ENCODE measurements at regions not wholly inside any gene's neighbourhood (a gene's known extent, or its start where the extent isn't known, plus 50 kb on each side); places are given as distances from the start of the nearest gene placed in this dataset.
A peak's percentile ranks its signal among the peaks of the same experiment; 100 is the strongest.

GRCh38 chr1:30248774-30249173, 474.6 kb downstream of the MATN1 start:
- Histone ChIP-seq H3K9ac (no peak overlapping the region), H3K4me2 (no peak overlapping the region), H3K36me3 (no peaks in the 10 kb centered on the region), H3F3A (ENCODE audit: low read depth) (peaks cover 10% of the 10 kb centered on the region), H3K4me3 (no peak overlapping the region), H2AFZ (replicated peaks) (no peak overlapping the region), H3K27me3 (peaks cover 2% of the 10 kb centered on the region), H3K27ac (no peak overlapping the region), H3K9me3 (ENCODE audit: low read depth) (no peaks in the 10 kb centered on the region), H3K4me1 (peaks cover 31% of the 10 kb centered on the region), H3K79me2 (ENCODE audit: low read depth) (no peaks in the 10 kb centered on the region), H4K20me1 (ENCODE audit: low read depth) (no peaks in the 10 kb centered on the region)
- no peak for TF ChIP-seq CTCF (IDR thresholded peaks at IDR 0.05)
- TF ChIP-seq EZH2phosphoT487 (IDR thresholded peaks at IDR 0.05), result no peak
- no peak for TF ChIP-seq EZH2 (IDR thresholded peaks at IDR 0.05)
- no peak overlapping the region for H3K27ac Mint-ChIP-seq
- peaks cover 30% of the 10 kb centered on the region for H3K4me1 Mint-ChIP-seq
- H3K27me3 Mint-ChIP-seq (ENCODE audit: insufficient read depth, low read depth), result peaks cover 12% of the 10 kb centered on the region
- H3K9me3 Mint-ChIP-seq, result no peaks in the 10 kb centered on the region
- no peak for DNase-seq (ENCODE audit: low spot score)
- no peaks in the 10 kb centered on the region for H3K36me3 Mint-ChIP-seq
- no peak overlapping the region for H3K4me3 Mint-ChIP-seq

GRCh38 chr1:30248373-30248772, 475.0 kb downstream of the MATN1 start:
- H4K20me1 ChIP-seq (ENCODE audit: low read depth), result no peaks in the 10 kb centered on the region
- no peaks in the 10 kb centered on the region for H3K36me3 ChIP-seq
- peaks cover 34% of the 10 kb centered on the region for H3K4me1 ChIP-seq
- no peaks in the 10 kb centered on the region for H3K9me3 ChIP-seq (ENCODE audit: low read depth)
- H3K36me3 Mint-ChIP-seq, result no peaks in the 10 kb centered on the region
- no peaks in the 10 kb centered on the region for H3K9me3 Mint-ChIP-seq
- H3K27ac ChIP-seq, result no peak overlapping the region
- no peak overlapping the region for H3K4me3 ChIP-seq
- DNase-seq (ENCODE audit: low spot score), result no peak
- no peak for TF ChIP-seq EZH2 (IDR thresholded peaks at IDR 0.05)
- no peak overlapping the region for H3K4me2 ChIP-seq
- H2AFZ ChIP-seq (replicated peaks), result no peak overlapping the region
- peaks cover 12% of the 10 kb centered on the region for H3K27me3 Mint-ChIP-seq (ENCODE audit: insufficient read depth, low read depth)
- peaks cover 28% of the 10 kb centered on the region for H3K4me1 Mint-ChIP-seq
- no peaks in the 10 kb centered on the region for H3K79me2 ChIP-seq (ENCODE audit: low read depth)
- no peak overlapping the region for H3K9ac ChIP-seq
- H3K27me3 ChIP-seq, result peaks cover 6% of the 10 kb centered on the region
- H3F3A ChIP-seq (ENCODE audit: low read depth), result peaks cover 11% of the 10 kb centered on the region
- H3K27ac Mint-ChIP-seq, result no peak overlapping the region
- peak overlapping the region; percentile 9 for H3K4me3 Mint-ChIP-seq

- no peak for TF ChIP-seq EZH2 (IDR thresholded peaks at IDR 0.05)
- TF ChIP-seq CTCF (IDR thresholded peaks at IDR 0.05), result no peak
- no peak for TF ChIP-seq EZH2phosphoT487 (IDR thresholded peaks at IDR 0.05)
- Mint-ChIP-seq H3K27ac (no peak overlapping the region), H3K27me3 (ENCODE audit: insufficient read depth, low read depth) (peaks cover 15% of the 10 kb centered on the region)
Observed at GRCh38 chr1:30244801-30245200, 478.6 kb downstream of the MATN1 start.

GRCh38 chr1:30242722-30243457, 480.5 kb downstream of the MATN1 start:
- H3K27me3 ChIP-seq, result peaks cover 6% of the 10 kb centered on the region
- H3K9me3 ChIP-seq (ENCODE audit: low read depth), result no peaks in the 10 kb centered on the region
- H3K4me1 ChIP-seq, result peaks cover 30% of the 10 kb centered on the region
- peak overlapping the region; percentile 23 for H3K4me2 ChIP-seq
- H2AFZ ChIP-seq (replicated peaks), result no peak overlapping the region
- DNase-seq (ENCODE audit: low spot score), result no peak
- H3K79me2 ChIP-seq (ENCODE audit: low read depth), result no peaks in the 10 kb centered on the region
- no peaks in the 10 kb centered on the region for H3K9me3 Mint-ChIP-seq
- no peak overlapping the region for H3K9ac ChIP-seq
- peaks cover 24% of the 10 kb centered on the region for H3K4me1 Mint-ChIP-seq
- no peaks in the 10 kb centered on the region for H3K36me3 Mint-ChIP-seq
- H3K4me3 Mint-ChIP-seq, result no peak overlapping the region
- H3K27me3 Mint-ChIP-seq (ENCODE audit: insufficient read depth, low read depth), result peaks cover 9% of the 10 kb centered on the region
- no peak overlapping the region for H3K27ac ChIP-seq
- H3K27ac Mint-ChIP-seq, result no peak overlapping the region
- no peak overlapping the region for H3K4me3 ChIP-seq
- peaks cover 14% of the 10 kb centered on the region for H3F3A ChIP-seq (ENCODE audit: low read depth)
- H3K36me3 ChIP-seq, result no peaks in the 10 kb centered on the region
- no peaks in the 10 kb centered on the region for H4K20me1 ChIP-seq (ENCODE audit: low read depth)
- TF ChIP-seq CTCF (IDR thresholded peaks at IDR 0.05) (no peak), EZH2phosphoT487 (IDR thresholded peaks at IDR 0.05) (no peak)

More at GRCh38 chr1:30244801-30245200, 478.6 kb downstream of the MATN1 start:
- H3K27ac ChIP-seq, result no peak overlapping the region
- DNase-seq (ENCODE audit: low spot score), result no peak
- H3K4me2 ChIP-seq, result no peak overlapping the region
- H3K27me3 ChIP-seq, result peaks cover 6% of the 10 kb centered on the region
- H3K36me3 ChIP-seq, result no peaks in the 10 kb centered on the region
- no peak overlapping the region for H3K4me3 Mint-ChIP-seq
- H3K79me2 ChIP-seq (ENCODE audit: low read depth), result no peaks in the 10 kb centered on the region
- H3K9ac ChIP-seq, result no peak overlapping the region
- no peak overlapping the region for H3K4me3 ChIP-seq
- H3K9me3 Mint-ChIP-seq, result no peaks in the 10 kb centered on the region
- peaks cover 14% of the 10 kb centered on the region for H3F3A ChIP-seq (ENCODE audit: low read depth)
- peaks cover 30% of the 10 kb centered on the region for H3K4me1 Mint-ChIP-seq
- H3K4me1 ChIP-seq, result peaks cover 30% of the 10 kb centered on the region
- no peak overlapping the region for H2AFZ ChIP-seq (replicated peaks)
- H3K36me3 Mint-ChIP-seq, result no peaks in the 10 kb centered on the region
- H3K9me3 ChIP-seq (ENCODE audit: low read depth), result no peaks in the 10 kb centered on the region
- no peaks in the 10 kb centered on the region for H4K20me1 ChIP-seq (ENCODE audit: low read depth)

Measured in neural progenitor cell (in vitro differentiated cells).